PFSK-1 (cell line): ENCODE measurements at regions not wholly inside any gene's neighbourhood (a gene's known extent, or its start where the extent isn't known, plus 50 kb on each side); places are given as distances from the start of the nearest gene placed in this dataset.

Experiments used
- FOXP2 ChIP-seq: optimal IDR thresholded peaks from 2 replicates; pipeline ENCODE3; 2011; ENCODE audit warnings: borderline replicate concordance, control low read depth, inconsistent platforms; ENCODE audit not compliant: insufficient read depth; ENCODE audit errors: extremely low read length, extremely low read depth
- POLR2AphosphoS5 ChIP-seq: IDR thresholded peaks from 2 replicates; pipeline ENCODE4 v1.6.1; 2012; ENCODE audit warnings: low read depth, mild to moderate bottlenecking, control low read depth, low read length, moderate library complexity
- REST ChIP-seq, 2 experiments: IDR thresholded peaks; 2 replicates each; pipeline versions ENCODE4 v1.6.1 to v1.8.0; 2011 to 2012; ENCODE audit warnings: low read depth in 2 of 2, low read length in 2 of 2, control low read depth in 1 of 2, inconsistent platforms in 1 of 2, mild to moderate bottlenecking in 1 of 2, moderate library complexity in 1 of 2; ENCODE audit not compliant: insufficient read depth in 1 of 2
- SIN3A ChIP-seq: IDR thresholded peaks from 2 replicates; pipeline ENCODE4 v1.6.1; 2012; ENCODE audit warnings: mild to moderate bottlenecking, low read length, moderate library complexity, borderline replicate concordance; ENCODE audit not compliant: insufficient read depth
- TAF1 ChIP-seq: IDR thresholded peaks from 2 replicates; pipeline ENCODE4 v1.6.1; 2012; ENCODE audit warnings: low read length, control low read depth, borderline replicate concordance; ENCODE audit not compliant: insufficient read depth

GRCh38 chr9:38202336-38202938, 133.4 kb upstream of the SHB start:
- no peak for TF ChIP-seq SIN3A
- no peak for TF ChIP-seq REST (IDR thresholded peaks at IDR 0.05; ENCODE audit: insufficient read depth in 1 of 2, low read depth in 2 of 2, low read length in 2 of 2)
- no peak for TF ChIP-seq FOXP2
- no peak for TF ChIP-seq TAF1
- TF ChIP-seq POLR2AphosphoS5: no peak

GRCh38 chr9:38201844-38202243, 132.8 kb upstream of the SHB start:
- TF ChIP-seq FOXP2: no peak
- no peak for TF ChIP-seq TAF1
- TF ChIP-seq SIN3A: no peak

GRCh38 chr9:38200431-38200830, 131.4 kb upstream of the SHB start:
- TF ChIP-seq FOXP2 (no peak), POLR2AphosphoS5 (no peak), TAF1 (no peak), SIN3A (no peak), REST (IDR thresholded peaks at IDR 0.05; ENCODE audit: insufficient read depth in 1 of 2, low read depth in 2 of 2, low read length in 2 of 2) (no peak)

- TF ChIP-seq REST (IDR thresholded peaks at IDR 0.05; ENCODE audit: insufficient read depth in 1 of 2, low read depth in 2 of 2, low read length in 2 of 2) (no peak), TAF1 (no peak), POLR2AphosphoS5 (no peak), FOXP2 (no peak), SIN3A (no peak)
Observed at GRCh38 chr9:38198140-38198539, 129.1 kb upstream of the SHB start.

- TF ChIP-seq FOXP2 (no peak), SIN3A (no peak), REST (IDR thresholded peaks at IDR 0.05; ENCODE audit: insufficient read depth in 1 of 2, low read depth in 2 of 2, low read length in 2 of 2) (no peak), POLR2AphosphoS5 (no peak), TAF1 (no peak)
Observed at GRCh38 chr9:38196714-38197113, 127.7 kb upstream of the SHB start.
